ENCODE measurements at regions not wholly inside any gene's neighbourhood (a gene's known extent, or its start where the extent isn't known, plus 50 kb on each side); places are given as distances from the start of the nearest gene placed in this dataset.

DNA sequence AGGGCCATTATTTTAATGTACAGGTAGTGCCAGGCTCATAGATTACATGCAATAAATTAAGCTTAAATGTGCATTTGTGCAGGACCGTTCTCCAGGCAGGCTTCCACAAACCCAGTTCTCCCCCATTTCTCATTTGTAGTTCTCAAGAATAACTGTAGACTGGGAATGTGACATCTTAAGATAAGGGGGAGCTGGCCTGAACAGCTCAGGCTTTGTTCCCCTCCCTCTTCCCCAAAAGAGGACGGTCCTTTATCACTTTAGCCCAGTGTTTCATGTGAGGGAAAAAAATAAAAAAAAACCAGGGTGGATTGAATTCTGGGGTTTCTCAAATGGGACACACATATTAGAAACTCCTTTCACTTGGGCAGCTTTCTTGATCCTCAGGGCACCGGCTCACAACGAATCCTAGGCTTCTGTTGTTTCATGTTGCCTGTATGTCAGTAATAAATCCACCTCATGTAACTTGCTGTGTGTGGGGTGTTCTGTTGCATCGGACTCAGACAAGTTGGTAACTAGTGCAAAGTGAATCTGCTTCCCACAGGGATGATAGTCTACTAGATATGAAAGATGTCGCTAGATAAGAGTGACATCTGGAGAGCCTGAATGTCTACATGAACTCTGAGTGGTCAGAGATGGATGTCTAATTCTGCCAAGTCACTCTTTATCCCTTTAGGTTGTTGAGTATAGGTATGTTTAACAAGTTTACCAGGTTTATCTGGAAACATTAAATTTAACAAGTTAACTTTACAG is 2030.6 kb upstream of the NUDT12 start:
- no peak for DNase-seq (ENCODE audit: low read depth)
- in situ Hi-C loops (cut with HindIII; ENCODE audit: low sequenced_read_pairs), result loop anchor here (5.0 kb wide), 1 partner anchor 54 kb away; no protein-coding TSS in a partner anchor
- TF ChIP-seq, protein P1, sequence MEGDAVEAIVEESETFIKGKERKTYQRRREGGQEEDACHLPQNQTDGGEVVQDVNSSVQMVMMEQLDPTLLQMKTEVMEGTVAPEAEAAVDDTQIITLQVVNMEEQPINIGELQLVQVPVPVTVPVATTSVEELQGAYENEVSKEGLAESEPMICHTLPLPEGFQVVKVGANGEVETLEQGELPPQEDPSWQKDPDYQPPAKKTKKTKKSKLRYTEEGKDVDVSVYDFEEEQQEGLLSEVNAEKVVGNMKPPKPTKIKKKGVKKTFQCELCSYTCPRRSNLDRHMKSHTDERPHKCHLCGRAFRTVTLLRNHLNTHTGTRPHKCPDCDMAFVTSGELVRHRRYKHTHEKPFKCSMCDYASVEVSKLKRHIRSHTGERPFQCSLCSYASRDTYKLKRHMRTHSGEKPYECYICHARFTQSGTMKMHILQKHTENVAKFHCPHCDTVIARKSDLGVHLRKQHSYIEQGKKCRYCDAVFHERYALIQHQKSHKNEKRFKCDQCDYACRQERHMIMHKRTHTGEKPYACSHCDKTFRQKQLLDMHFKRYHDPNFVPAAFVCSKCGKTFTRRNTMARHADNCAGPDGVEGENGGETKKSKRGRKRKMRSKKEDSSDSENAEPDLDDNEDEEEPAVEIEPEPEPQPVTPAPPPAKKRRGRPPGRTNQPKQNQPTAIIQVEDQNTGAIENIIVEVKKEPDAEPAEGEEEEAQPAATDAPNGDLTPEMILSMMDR (IDR thresholded peaks at IDR 0.05; ENCODE audit: low read depth, low read length, missing control alignments), result no peak

DNA sequence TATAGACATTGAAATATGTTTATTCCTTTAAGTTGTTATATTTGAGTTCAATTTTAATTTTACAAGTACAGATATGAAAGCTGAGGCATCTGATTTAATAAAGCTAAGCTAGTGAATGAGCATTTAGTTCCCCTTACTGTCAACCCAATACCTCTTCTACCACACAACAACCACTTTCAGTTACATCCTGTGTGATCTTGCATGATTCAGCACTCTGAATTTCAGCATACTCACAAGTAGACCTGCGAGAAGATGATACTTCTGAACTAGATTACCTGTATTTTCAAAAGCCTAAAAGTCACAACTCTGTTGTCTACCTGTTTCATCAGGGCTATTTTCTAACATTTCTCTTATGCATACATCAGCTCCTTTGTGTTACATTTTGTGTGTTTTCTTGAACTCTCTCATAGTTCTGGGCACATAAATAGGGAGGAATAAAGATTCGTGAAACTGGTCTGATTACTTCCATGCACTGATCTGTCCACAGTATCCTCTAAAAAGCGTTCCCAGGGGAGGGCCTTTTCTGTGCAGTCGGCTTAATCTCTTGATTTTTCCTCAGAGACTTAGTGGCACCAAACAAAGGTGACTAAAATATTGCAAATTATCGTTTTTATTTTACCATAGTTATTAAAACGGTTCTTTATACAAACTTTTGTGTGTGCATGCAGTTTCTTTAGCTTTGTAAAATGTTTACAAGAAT is 2025.5 kb upstream of the NUDT12 start:
- in situ Hi-C loops (cut with HindIII; ENCODE audit: low sequenced_read_pairs), result no loop called here
- DNase-seq (ENCODE audit: low read depth), result no peak
- no peak overlapping the region for H3K4me3 ChIP-seq (ENCODE audit: low read depth, low read length)
- TF ChIP-seq, protein P1 (IDR thresholded peaks at IDR 0.05; ENCODE audit: low read depth, low read length, missing control alignments), result no peak

More for the DNA sequence above, 2030.6 kb upstream of the NUDT12 start:
- no peak overlapping the region for H3K4me3 ChIP-seq (ENCODE audit: low read depth, low read length)

DNA sequence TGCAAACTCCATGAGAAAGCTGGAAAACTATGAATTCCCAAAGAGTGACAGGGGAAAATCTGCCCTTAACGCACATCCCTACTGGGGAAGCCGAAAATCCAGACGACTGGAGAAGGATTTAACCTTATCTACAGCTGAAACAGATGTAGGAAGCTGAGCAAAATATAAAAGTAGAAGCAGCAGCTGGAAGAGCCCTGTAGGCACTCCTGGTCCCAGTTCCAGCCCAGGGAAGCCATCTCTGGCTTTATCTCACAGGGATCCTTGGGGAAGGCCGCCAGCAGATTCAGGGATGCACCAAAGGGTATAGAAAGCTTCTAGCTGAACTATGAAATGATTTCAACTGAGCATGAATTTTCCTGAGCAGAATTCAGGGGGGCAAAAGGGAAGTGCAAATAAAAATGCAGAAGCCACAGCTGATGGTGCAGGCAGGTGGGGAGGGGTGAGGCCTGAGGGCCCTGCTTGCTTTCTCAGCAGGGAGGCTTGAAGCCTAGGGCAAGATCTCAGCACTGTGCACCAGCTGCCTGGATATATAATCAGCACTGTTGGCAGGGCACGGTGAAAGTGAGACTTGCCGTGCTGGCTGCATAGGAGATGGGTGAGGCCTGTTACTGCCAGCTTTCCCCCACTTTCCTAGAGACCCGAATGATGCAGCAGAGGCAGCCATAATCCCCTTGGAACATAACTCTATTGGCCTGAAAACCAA is 2019.5 kb upstream of the NUDT12 start:
- TF ChIP-seq, protein P1 (IDR thresholded peaks at IDR 0.05; ENCODE audit: low read depth, low read length, missing control alignments), result no peak
- DNase-seq (ENCODE audit: low read depth), result no peak
- in situ Hi-C loops (cut with HindIII; ENCODE audit: low sequenced_read_pairs), result no loop called here
- H3K4me3 ChIP-seq (ENCODE audit: low read depth, low read length), result no peak overlapping the region

DNA sequence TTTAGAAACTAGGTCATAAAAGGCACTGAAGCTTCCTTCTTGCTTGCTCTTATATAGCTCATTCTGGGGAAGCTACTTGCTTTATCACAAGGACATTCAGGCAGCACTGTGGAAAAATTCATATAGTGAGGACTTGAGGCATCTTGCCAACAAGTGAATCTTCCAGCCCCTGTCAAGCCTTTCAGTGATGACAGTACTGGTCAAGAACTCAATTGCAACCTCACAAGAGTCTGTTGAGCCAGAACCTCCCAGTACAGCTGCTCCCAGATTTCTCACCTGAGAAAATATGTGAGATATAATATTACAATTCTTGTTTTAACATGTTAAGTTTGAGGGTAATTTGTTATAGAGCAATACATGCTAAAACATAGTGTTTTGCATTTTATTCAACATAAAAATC is 2011.0 kb upstream of the NUDT12 start:
- in situ Hi-C loops (cut with HindIII; ENCODE audit: low sequenced_read_pairs), result no loop called here
- TF ChIP-seq, protein P1 (IDR thresholded peaks at IDR 0.05; ENCODE audit: low read depth, low read length, missing control alignments), result no peak
- DNase-seq (ENCODE audit: low read depth), result no peak
- H3K4me3 ChIP-seq (ENCODE audit: low read depth, low read length), result no peak overlapping the region

DNA sequence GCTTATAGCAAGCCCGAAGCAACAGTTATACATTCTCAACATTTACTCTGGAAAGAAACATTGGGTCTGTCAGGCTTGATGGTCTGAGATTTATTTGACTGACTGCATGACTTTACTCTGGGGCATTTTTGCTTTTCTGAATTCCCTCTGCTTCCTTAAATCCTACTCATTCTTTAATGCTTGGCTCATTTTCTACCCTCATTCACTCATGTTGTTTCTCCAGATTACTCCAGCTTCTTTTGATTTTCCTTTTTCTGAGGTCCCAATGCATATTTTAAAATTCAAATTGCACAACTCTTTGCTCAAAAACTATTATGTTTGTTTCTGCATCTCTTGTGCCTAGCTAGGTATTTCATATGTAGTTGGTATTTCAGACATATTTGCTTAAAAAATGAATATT is 2002.9 kb upstream of the NUDT12 start:
- TF ChIP-seq, protein P1 (IDR thresholded peaks at IDR 0.05; ENCODE audit: low read depth, low read length, missing control alignments), result no peak
- DNase-seq (ENCODE audit: low read depth), result no peak
- no peak overlapping the region for H3K4me3 ChIP-seq (ENCODE audit: low read depth, low read length)
- in situ Hi-C loops (cut with HindIII; ENCODE audit: low sequenced_read_pairs), result no loop called here

DNA sequence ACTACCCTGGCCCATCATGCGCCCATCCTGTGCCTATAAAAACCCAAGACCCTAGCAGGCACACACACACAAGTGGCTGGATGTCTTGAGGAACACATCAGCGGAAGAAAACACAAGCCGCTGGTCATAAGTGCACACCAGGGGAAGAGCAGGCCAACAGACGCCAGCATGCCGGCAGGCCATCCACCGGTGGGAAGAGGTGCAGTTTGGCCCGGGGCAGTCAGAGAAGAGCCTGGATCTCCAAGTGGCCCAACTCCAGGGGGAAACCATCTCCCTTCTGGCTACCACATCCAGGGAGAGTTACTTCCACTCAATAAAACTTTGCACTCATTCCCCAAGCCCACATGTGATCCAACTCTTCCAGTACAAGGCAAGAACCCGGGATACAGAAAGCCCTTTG is 2001.3 kb upstream of the NUDT12 start:
- in situ Hi-C loops (cut with HindIII; ENCODE audit: low sequenced_read_pairs), result no loop called here
- no peak for DNase-seq (ENCODE audit: low read depth)
- H3K4me3 ChIP-seq (ENCODE audit: low read depth, low read length), result no peak overlapping the region
- TF ChIP-seq, protein P1 (IDR thresholded peaks at IDR 0.05; ENCODE audit: low read depth, low read length, missing control alignments), result no peak
